Lower leg skin (tissue), 4 donors: ENCODE measurements at regions not wholly inside any gene's neighbourhood (a gene's known extent, or its start where the extent isn't known, plus 50 kb on each side); places are given as distances from the start of the nearest gene placed in this dataset.

Experiments used
- DNase-seq, 2 donors: peaks; one replicate each; pipeline ENCODE4 v3.0.0-alpha.2; 2019; ENCODE audit warnings: low spot score in 2 of 2
- H3K4me3 ChIP-seq: fragments of 200-600 bp; sonication (generic); 2 replicates; pipeline ENCODE4 v1.5.1; 2017; ENCODE audit warnings: mild to moderate bottlenecking, low read depth; ENCODE audit not compliant: poor library complexity, severe bottlenecking
- CTCF ChIP-seq, 3 donors: fragments of 450-650 bp; IDR thresholded peaks; one replicate each; pipeline ENCODE4 v1.5.1; 2016; ENCODE audit warnings: antibody characterized with exemption in 3 of 3, mild to moderate bottlenecking in 3 of 3, moderate library complexity in 2 of 3
- POLR2A ChIP-seq, 2 donors: fragments of 450-650 bp; IDR thresholded peaks; one replicate each; pipeline ENCODE4 v1.6.1; 2016 to 2017; ENCODE audit warnings: antibody characterized with exemption in 2 of 2, mild to moderate bottlenecking in 1 of 2, moderate library complexity in 1 of 2
- WGBS, 2 donors: methylation state at CpG; one replicate each; pipeline ENCODE4 v1.1.5; 2018; 5-methylcytosine and 5-hydroxymethylcytosine counted together
- intact Hi-C: fragments of 100-400 bp; cut with DNase I; formaldehyde crosslinking; loops from one replicate; pipeline ENCODE4 v1.15.0; 2023; ENCODE audit warnings: low total_unique reads

- no peak overlapping the region for H3K4me3 ChIP-seq
- DNase-seq: no peak
- 78 to 93% methylated on average over 3 of the region's 3 CpGs for WGBS, 2 donors
- intact Hi-C loops: no loop called here
- no peak for TF ChIP-seq CTCF (IDR thresholded peaks at IDR 0.05)
- TF ChIP-seq POLR2A (IDR thresholded peaks at IDR 0.05): no peak
Observed at GRCh38 chr18:37684590-37684989, 119.0 kb upstream of the CELF4 start.

- 85 to 89% methylated on average over 5 of the region's 5 CpGs for WGBS, 2 donors
- no peak for DNase-seq
- no peak overlapping the region for H3K4me3 ChIP-seq
- TF ChIP-seq CTCF (IDR thresholded peaks at IDR 0.05) (no peak), POLR2A (IDR thresholded peaks at IDR 0.05) (no peak)
- intact Hi-C loops: no loop called here
Observed at GRCh38 chr18:37684183-37684582, 118.6 kb upstream of the CELF4 start.

GRCh38 chr18:37680911-37681310 lies 115.3 kb upstream of the CELF4 start:
- intact Hi-C loops: no loop called here
- WGBS, 2 donors: 47 to 53% methylated on average over 3 of the region's 3 CpGs
- no peak for DNase-seq
- no peak overlapping the region for H3K4me3 ChIP-seq
- TF ChIP-seq POLR2A (IDR thresholded peaks at IDR 0.05): no peak
- no peak for TF ChIP-seq CTCF (IDR thresholded peaks at IDR 0.05)

- DNase-seq: no peak
- intact Hi-C loops: no loop called here
- 80 to 84% methylated on average over 1 of the region's 1 CpG for WGBS, 2 donors
- H3K4me3 ChIP-seq: no peak overlapping the region
- TF ChIP-seq POLR2A (IDR thresholded peaks at IDR 0.05) (no peak), CTCF (IDR thresholded peaks at IDR 0.05) (no peak)
Observed at GRCh38 chr18:37676276-37676675, 110.7 kb upstream of the CELF4 start.

GRCh38 chr18:37675699-37676098 lies 110.1 kb upstream of the CELF4 start:
- 83 to 95% methylated on average over 1 of the region's 1 CpG for WGBS, 2 donors
- intact Hi-C loops: no loop called here
- H3K4me3 ChIP-seq: no peak overlapping the region
- TF ChIP-seq CTCF (IDR thresholded peaks at IDR 0.05) (no peak), POLR2A (IDR thresholded peaks at IDR 0.05) (no peak)
- no peak for DNase-seq

GRCh38 chr18:37674570-37674969 lies 109.0 kb upstream of the CELF4 start:
- 75 to 81% methylated on average over 4 of the region's 4 CpGs for WGBS, 2 donors
- DNase-seq: no peak
- TF ChIP-seq CTCF (IDR thresholded peaks at IDR 0.05): no peak
- no peak for TF ChIP-seq POLR2A (IDR thresholded peaks at IDR 0.05)
- no peak overlapping the region for H3K4me3 ChIP-seq
- intact Hi-C loops: no loop called here
